PC-3 (cell line): ENCODE measurements at regions not wholly inside any gene's neighbourhood (a gene's known extent, or its start where the extent isn't known, plus 50 kb on each side); places are given as distances from the start of the nearest gene placed in this dataset.

Source experiments
- ATAC-seq: fragments of 200-7000 bp; cut with Tn5 transposase; 2 replicates; pipeline ENCODE4 v1.9.1; 2020; ENCODE audit warnings: mild to moderate bottlenecking, moderate library complexity
- BruUV-seq: library from RNA; stranded (reverse); fragments of 400-500 nt; replicated peaks from 2 replicates; lab custom pipeline; 2021; lab: Mats Ljungman, UMichigan
- CTCF ChIA-PET: fragments of 300-600 bp; sonication (Branson Sonifier 250); formaldehyde crosslinking; loops from one replicate; lab custom pipeline; 2022; ENCODE audit warnings: antibody characterized with exemption; lab: Charles Lee
- POLR2A ChIA-PET: fragments of 300-600 bp; sonication (Branson Sonifier 250); formaldehyde crosslinking; loops from one replicate; lab custom pipeline; 2022; ENCODE audit warnings: antibody characterized with exemption; ENCODE audit not compliant: unreplicated experiment; lab: Charles Lee
- DNase-seq: peaks from one replicate; pipeline ENCODE4 v3.0.0-alpha.2; 2015
- H2AFZ ChIP-seq: fragments of 300-600 bp; sonication (generic); 2 replicates; pipeline ENCODE4 v1.6.0; 2016; ENCODE audit warnings: antibody characterized with exemption, low read length
- H3F3A ChIP-seq: fragments of 300-600 bp; sonication (generic); one replicate; pipeline ENCODE4 v1.6.0; 2017; ENCODE audit warnings: antibody characterized with exemption, low read length, control low read depth, mild to moderate bottlenecking; ENCODE audit not compliant: unreplicated experiment
- H3K27ac ChIP-seq: fragments of 300-600 bp; sonication (generic); 2 replicates; pipeline ENCODE4 v1.5.1; 2016; ENCODE audit warnings: mild to moderate bottlenecking, low read length
- H3K27me3 ChIP-seq: fragments of 300-600 bp; sonication (generic); 2 replicates; pipeline ENCODE4 v1.6.1; 2016; ENCODE audit warnings: low read length, mixed read lengths
- H3K36me3 ChIP-seq: fragments of 300-600 bp; sonication (generic); 2 replicates; pipeline ENCODE4 v1.6.1; 2016; ENCODE audit warnings: low read depth, mixed run types, low read length, mixed read lengths
- H3K4me1 ChIP-seq: fragments of 300-600 bp; sonication (generic); 2 replicates; pipeline ENCODE4 v1.5.1; 2016; ENCODE audit warnings: low read length; ENCODE audit not compliant: insufficient read depth
- H3K4me2 ChIP-seq: fragments of 300-600 bp; sonication (generic); 2 replicates; pipeline ENCODE4 v1.6.0; 2016; ENCODE audit warnings: low read length
- H3K4me3 ChIP-seq: fragments of 300-600 bp; sonication (generic); 2 replicates; pipeline ENCODE4 v1.5.1; 2016; ENCODE audit warnings: mild to moderate bottlenecking, low read length, mixed read lengths
- H3K79me2 ChIP-seq: fragments of 300-600 bp; sonication (generic); 2 replicates; pipeline ENCODE4 v1.6.1; 2017; ENCODE audit warnings: low read length, mixed read lengths
- H3K9ac ChIP-seq: fragments of 300-600 bp; sonication (generic); 2 replicates; pipeline ENCODE4 v1.6.0; 2016; ENCODE audit warnings: mild to moderate bottlenecking, low read length
- H3K9me2 ChIP-seq: fragments of 300-600 bp; sonication (generic); replicated peaks from 2 replicates; pipeline ENCODE4 v1.6.1; 2016; ENCODE audit warnings: mixed run types, low read length, mixed read lengths
- H3K9me3 ChIP-seq: fragments of 300-600 bp; sonication (generic); 2 replicates; pipeline ENCODE4 v1.6.1; 2016; ENCODE audit warnings: low read length, mixed read lengths
- H4K20me1 ChIP-seq: fragments of 300-600 bp; sonication (generic); 2 replicates; pipeline ENCODE4 v1.6.1; 2016; ENCODE audit warnings: low read length, mixed read lengths
- CTCF ChIP-seq: fragments of 300-600 bp; sonication (generic); conservative IDR thresholded peaks from 2 replicates; pipeline ENCODE4 v1.5.1; 2017; ENCODE audit warnings: antibody characterized with exemption, low read depth, mild to moderate bottlenecking, low read length
- EZH2 ChIP-seq: fragments of 300-600 bp; sonication (generic); IDR thresholded peaks from one replicate; pipeline ENCODE4 v1.6.1; 2017; ENCODE audit warnings: antibody characterized with exemption, mild to moderate bottlenecking, low read length; ENCODE audit not compliant: unreplicated experiment
- EZH2phosphoT487 ChIP-seq: fragments of 300-600 bp; sonication (generic); IDR thresholded peaks from 2 replicates; pipeline ENCODE4 v1.6.1; 2018; ENCODE audit warnings: mild to moderate bottlenecking, antibody characterized with exemption, low read length, borderline replicate concordance
- intact Hi-C: fragments of 100-400 bp; cut with micrococcal nuclease; formaldehyde crosslinking; loops from 2 replicates; pipeline ENCODE4 v1.9.0; 2023

- Histone ChIP-seq H4K20me1 (no peaks in the 10 kb centered on the region), H3K4me2 (no peak overlapping the region), H3K27me3 (no peaks in the 10 kb centered on the region), H2AFZ (no peak overlapping the region), H3K9me3 (no peaks in the 10 kb centered on the region), H3K36me3 (no peaks in the 10 kb centered on the region), H3K4me3 (no peak overlapping the region), H3K4me1 (peaks cover 15% of the 10 kb centered on the region), H3K79me2 (no peaks in the 10 kb centered on the region), H3K27ac (no peak overlapping the region), H3K9ac (no peak overlapping the region), H3K9me2 (no peaks in the 10 kb centered on the region), H3F3A (no peaks in the 10 kb centered on the region)
- intact Hi-C loops, result no loop called here
- TF ChIP-seq EZH2 (no peak), EZH2phosphoT487 (no peak), CTCF (no peak)
- DNase-seq, result no peak
- no TSS peak for BruUV-seq
- ChIA-PET POLR2A (no interaction called here), CTCF (no interaction called here)
- ATAC-seq, result no peak
Observed at GRCh38 chr7:106182904-106183303, 70.8 kb upstream of the SYPL1 start.

- no peaks in the 10 kb centered on the region for H3K36me3 ChIP-seq
- CTCF ChIA-PET, result no interaction called here
Observed at GRCh38 chr7:106181658-106182265, 69.7 kb upstream of the SYPL1 start.

More at GRCh38 chr7:106181658-106182265, 69.7 kb upstream of the SYPL1 start:
- Histone ChIP-seq H3K9me3 (no peaks in the 10 kb centered on the region), H3K27me3 (no peaks in the 10 kb centered on the region), H3K4me3 (no peak overlapping the region), H3K79me2 (no peaks in the 10 kb centered on the region), H3K4me2 (no peak overlapping the region), H4K20me1 (no peaks in the 10 kb centered on the region), H3K9ac (no peak overlapping the region), H2AFZ (no peak overlapping the region), H3K27ac (no peak overlapping the region), H3K9me2 (no peaks in the 10 kb centered on the region), H3K4me1 (peaks cover 20% of the 10 kb centered on the region), H3F3A (no peaks in the 10 kb centered on the region)
- intact Hi-C loops, result no loop called here
- POLR2A ChIA-PET, result no interaction called here
- TF ChIP-seq EZH2phosphoT487 (no peak), CTCF (no peak)
- no TSS peak for BruUV-seq
- DNase-seq (no peak), ATAC-seq (no peak)
